Neural cell (in vitro differentiated cells): ENCODE measurements at regions not wholly inside any gene's neighbourhood (a gene's known extent, or its start where the extent isn't known, plus 50 kb on each side); places are given as distances from the start of the nearest gene placed in this dataset.

Source experiments
- EP300 ChIP-seq: fragments of 450-650 bp; conservative IDR thresholded peaks from 2 replicates; pipeline ENCODE4 v1.6.1; 2014; ENCODE audit warnings: antibody characterized with exemption, mild to moderate bottlenecking, moderate library complexity; ENCODE audit not compliant: poor library complexity, severe bottlenecking
- POLR2AphosphoS5 ChIP-seq: IDR thresholded peaks from 2 replicates; pipeline ENCODE4 v1.6.1; 2012
- TF ChIP-seq, protein P1 (sequence below): fragments of 450-650 bp; IDR thresholded peaks from 2 replicates; pipeline ENCODE4 v1.5.1; 2014; ENCODE audit warnings: antibody characterized with exemption, mild to moderate bottlenecking, moderate library complexity; ENCODE audit not compliant: poor library complexity, severe bottlenecking

DNA sequence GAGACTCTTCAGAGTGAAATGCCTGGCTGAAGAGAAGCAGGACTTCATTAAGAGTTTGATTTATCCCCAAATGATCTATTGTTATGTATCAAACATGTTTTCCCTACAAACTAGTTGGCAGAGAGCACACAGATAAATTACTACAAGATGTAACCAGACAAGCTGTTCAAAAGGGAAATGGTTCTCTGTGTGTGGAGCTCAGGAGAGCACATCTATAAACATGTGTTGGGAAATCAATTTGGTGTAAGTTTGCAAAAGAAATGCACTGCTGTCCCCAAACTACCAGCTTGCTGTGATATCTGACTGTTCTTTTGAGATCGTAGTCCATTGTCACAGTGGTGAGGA lies 159.2 kb downstream of the PAH start:
- TF ChIP-seq, protein P1, sequence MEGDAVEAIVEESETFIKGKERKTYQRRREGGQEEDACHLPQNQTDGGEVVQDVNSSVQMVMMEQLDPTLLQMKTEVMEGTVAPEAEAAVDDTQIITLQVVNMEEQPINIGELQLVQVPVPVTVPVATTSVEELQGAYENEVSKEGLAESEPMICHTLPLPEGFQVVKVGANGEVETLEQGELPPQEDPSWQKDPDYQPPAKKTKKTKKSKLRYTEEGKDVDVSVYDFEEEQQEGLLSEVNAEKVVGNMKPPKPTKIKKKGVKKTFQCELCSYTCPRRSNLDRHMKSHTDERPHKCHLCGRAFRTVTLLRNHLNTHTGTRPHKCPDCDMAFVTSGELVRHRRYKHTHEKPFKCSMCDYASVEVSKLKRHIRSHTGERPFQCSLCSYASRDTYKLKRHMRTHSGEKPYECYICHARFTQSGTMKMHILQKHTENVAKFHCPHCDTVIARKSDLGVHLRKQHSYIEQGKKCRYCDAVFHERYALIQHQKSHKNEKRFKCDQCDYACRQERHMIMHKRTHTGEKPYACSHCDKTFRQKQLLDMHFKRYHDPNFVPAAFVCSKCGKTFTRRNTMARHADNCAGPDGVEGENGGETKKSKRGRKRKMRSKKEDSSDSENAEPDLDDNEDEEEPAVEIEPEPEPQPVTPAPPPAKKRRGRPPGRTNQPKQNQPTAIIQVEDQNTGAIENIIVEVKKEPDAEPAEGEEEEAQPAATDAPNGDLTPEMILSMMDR = no peak
- TF ChIP-seq POLR2AphosphoS5 (no peak), EP300 (no peak)
